GM21619 (cell line): ENCODE measurements at regions not wholly inside any gene's neighbourhood (a gene's known extent, or its start where the extent isn't known, plus 50 kb on each side); places are given as distances from the start of the nearest gene placed in this dataset.
"Not testable (repeated sequence)": the region's sequence is repeated elsewhere in the genome, so short reads cannot be mapped to it uniquely, and the experiment has no call there.

ENCODE experiments used
- ATAC-seq: cut with Tn5 transposase; IDR thresholded peaks from one replicate; pipeline ENCODE4 v1.9.1; 2021; ENCODE audit not compliant: unreplicated experiment

- ATAC-seq = no peak
These were observed 432.7 kb upstream of the ALCAM start for GRCh38 chr3:104933972-104934371.

GRCh38 chr3:104935613-104936012 is 431.1 kb upstream of the ALCAM start:
- ATAC-seq = no peak

DNA sequence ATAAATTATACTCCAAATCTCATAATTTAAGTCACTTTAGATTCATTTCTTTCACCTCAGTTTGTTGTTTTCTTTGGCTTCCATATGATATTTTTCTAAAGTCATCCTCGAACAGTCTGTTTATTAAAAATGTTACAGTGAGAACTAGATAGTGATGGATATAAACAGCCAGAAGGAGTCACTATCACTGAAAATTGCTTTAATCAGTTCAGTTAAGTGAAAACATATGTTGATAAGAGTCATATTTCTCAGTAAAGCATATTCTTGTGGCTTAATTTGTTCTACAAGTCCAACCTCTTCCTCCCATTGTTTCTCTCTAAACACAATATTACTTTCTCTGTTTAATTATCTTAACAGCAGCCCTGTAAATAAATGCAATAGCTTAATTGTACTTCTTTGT is 427.5 kb upstream of the ALCAM start:
- no peak for ATAC-seq

GRCh38 chr3:104941785-104942184 is 424.9 kb upstream of the ALCAM start:
- no peak for ATAC-seq

DNA sequence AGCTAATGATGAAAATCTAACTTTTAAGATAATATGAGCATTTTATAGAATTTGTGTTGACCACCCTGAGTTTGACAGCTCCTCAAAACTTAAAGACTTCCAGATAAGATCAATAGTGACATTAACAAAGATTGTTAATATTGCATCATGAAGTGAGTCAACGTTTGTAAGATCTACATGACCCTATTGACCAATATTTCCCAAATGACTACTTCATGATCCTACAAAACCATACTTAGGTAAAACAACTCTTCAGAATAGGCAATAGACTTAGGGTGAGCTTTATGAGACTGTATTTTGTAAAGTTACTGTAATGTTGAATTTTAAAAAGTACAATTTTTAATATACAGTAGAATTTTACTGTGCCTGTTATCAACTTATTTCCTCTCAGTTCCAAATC is 422.7 kb upstream of the ALCAM start:
- no peak for ATAC-seq

DNA sequence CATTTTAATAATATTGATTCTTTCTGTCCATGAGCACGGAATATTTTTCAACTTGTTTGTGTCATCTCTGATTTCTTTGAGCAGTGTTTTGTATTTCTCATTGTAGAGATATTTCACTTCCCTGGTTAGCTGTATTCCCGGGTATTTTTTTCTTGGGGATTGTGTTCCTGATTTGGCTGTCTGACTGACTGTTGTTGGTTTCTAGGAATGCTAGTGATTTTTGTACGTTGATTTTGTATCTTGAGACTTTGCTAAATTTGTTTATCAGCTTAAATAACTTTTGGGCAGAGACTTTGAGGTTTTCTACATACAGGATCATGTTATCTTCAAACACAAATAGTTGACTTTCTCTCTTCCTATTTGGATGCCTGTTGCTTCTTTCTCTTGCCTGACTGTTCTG is 418.8 kb upstream of the ALCAM start:
- ATAC-seq = no peak

GRCh38 chr3:104949810-104950209 is 416.9 kb upstream of the ALCAM start:
- ATAC-seq = not testable (repeated sequence)

DNA sequence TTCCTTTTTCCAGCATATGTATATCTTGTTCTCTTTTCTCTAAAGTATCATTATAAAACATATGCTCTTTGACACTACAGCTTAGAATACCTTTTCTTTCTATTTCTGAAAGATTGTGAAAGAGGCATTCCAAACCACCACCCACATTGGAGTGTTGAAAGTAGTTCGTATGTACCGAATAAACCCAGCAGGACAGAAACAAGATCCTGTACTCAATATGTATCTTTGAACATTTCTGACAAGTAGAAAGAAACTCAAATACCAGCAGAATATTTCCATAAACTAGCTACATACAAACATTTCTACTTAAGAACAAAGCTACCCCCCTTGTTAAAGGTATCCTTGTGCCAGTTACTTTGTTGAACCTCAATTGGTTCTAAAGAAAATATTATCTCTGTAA is 415.3 kb upstream of the ALCAM start:
- no peak for ATAC-seq

- ATAC-seq = no peak
These were observed 414.4 kb upstream of the ALCAM start for GRCh38 chr3:104952146-104952972.

DNA sequence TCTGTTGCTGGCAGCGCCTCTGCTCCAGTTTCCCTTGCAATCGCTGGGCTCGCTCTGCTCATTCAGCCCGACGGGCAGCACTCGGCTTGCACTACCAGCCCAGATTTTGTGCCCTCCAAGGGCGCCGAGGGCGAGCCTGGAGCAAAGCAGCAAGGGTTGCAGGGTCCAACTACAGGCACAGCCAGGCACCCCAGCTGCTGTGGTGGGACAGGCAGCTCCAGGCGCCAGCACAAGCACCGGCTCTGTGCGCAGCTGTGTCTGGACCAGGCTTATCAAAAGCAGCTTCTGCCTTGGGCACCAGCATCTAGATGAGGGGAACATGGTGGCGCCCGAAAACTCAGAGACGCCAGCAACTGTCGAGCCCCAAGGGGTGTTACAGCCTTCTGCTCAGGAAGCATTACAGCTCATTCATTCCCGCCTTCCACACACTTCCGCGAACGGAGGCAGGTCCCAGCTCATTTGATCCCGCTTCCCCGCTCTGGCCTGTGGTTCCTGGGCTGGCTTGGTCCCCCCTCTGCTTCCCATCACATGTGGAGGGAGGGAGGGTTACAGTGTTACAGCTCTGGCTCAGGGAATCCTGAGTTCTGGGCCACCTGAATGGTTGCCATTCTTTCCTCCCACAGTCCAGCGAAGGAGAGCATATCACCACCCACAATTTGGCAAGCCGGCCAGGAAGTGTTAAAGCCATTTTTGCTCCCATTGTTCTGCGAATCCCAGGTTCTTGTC is 409.9 kb upstream of the ALCAM start:
- no peak for ATAC-seq

- ATAC-seq = no peak
These were observed 406.1 kb upstream of the ALCAM start for GRCh38 chr3:104960579-104960978.

DNA sequence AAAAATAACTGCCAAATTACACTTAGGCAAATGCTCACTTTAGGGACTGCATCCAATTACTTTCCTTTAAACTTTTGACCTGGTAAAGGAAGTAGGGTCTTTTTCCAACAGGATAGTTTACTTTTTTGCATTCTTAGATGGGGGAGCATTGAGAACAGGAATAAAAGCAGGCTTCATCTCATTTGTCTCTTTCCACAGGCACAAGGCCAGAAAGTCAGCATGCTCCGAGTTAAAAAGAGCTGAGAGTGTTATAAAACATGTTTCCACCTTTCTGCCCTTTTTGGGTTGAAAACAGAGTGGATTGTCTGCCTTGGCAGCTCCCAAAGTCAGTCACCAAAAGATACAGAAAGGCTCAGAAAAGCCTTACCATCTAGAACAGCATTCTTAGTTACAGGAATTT is 404.9 kb upstream of the ALCAM start:
- ATAC-seq = no peak

- no peak for ATAC-seq
These were observed 392.4 kb upstream of the ALCAM start for GRCh38 chr3:104974316-104974715.

DNA sequence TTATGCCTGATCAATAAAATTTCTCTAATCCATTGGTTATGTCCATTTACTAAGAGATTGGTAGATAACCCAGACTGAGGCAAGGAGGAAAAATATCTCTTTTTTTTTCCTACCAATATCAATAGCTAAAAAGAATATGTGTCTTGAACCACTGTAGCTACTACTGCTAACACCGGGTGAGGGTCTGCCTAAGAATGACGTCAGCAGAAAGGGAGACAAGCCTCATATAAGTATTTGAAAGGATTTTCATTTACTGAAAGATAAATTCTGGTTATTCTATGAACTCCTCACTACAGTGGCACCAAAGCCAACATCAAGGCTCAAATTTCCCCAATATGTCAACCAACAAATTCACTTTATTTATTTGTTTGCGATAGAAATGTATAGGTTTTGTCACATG is 389.0 kb upstream of the ALCAM start:
- ATAC-seq = no peak

GRCh38 chr3:104982130-104982529 is 384.6 kb upstream of the ALCAM start:
- ATAC-seq = no peak

DNA sequence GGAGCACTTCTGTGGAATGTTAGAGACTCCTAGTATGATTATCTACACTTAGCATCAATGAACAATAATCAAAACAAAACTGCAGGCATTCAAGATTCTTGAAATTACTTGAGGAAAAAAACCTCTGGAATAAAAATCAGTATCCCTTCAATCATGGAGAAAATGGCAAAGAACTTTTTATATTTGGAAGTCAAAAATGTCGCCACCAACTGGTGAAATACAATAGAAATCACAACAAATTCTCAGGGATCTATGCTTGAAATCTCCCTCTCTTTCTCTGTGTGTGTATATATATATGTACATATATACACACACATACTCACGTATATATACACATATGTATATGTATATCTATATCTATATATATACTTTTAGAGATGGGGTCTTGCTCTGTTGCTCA is 378.9 kb upstream of the ALCAM start:
- ATAC-seq = no peak

DNA sequence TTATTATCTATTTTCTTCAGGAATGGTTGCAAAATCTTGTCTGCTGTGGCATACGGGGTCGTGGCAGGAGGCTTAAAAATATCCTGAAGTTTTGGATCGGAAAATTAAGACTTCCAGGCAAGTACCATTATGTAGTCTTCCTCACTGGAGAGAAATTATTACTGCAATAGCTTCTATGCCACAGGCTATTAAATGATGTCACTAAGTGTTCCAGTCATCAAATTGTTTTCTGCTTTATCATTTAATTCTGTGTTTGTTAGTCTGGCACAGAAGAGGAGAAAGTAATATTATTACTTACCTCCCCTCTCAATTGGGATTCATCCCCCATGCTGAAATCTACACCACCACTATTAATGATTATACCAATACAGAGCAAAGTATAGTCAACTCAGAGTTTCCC is 378.2 kb upstream of the ALCAM start:
- no peak for ATAC-seq

DNA sequence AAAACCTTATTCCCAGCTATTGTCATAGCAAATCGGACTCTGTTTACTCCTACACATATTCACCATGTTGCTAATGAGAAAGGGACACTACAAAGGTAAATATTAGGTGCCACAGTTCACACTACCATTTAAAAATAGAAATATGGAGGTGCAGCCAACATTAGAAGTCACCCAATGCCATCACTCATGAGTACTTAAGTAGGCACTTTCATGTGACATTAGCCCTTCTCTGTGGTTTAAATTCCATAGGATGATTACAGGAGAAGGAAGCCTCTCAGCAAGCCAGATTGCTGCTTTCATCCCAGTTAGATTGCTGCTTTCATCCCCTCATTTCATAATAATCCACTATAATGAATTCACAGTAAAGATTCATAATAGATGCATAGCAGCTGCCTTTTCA is 376.8 kb upstream of the ALCAM start:
- no peak for ATAC-seq

GRCh38 chr3:104990758-104991157 is 376.0 kb upstream of the ALCAM start:
- no peak for ATAC-seq

DNA sequence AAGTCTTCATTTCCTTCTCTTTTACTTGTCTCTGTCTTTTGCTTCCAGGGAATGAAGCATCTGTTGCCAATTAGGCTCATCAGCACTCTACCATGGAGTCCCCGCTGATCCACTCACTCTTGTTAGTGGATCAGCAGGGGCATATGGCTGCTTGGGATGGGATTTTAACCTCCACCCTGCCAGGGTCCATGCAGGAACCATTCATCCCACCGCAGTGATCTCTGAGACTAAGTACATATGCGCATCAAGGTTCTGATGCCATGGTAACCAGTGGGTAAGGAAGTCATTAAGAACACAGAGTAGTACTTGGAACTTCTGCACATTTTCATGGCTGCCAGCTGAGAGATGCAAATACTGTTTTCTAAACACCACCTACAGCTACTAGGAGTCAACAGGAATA is 374.0 kb upstream of the ALCAM start:
- no peak for ATAC-seq

GRCh38 chr3:105006164-105006563 is 360.5 kb upstream of the ALCAM start:
- no peak for ATAC-seq

DNA sequence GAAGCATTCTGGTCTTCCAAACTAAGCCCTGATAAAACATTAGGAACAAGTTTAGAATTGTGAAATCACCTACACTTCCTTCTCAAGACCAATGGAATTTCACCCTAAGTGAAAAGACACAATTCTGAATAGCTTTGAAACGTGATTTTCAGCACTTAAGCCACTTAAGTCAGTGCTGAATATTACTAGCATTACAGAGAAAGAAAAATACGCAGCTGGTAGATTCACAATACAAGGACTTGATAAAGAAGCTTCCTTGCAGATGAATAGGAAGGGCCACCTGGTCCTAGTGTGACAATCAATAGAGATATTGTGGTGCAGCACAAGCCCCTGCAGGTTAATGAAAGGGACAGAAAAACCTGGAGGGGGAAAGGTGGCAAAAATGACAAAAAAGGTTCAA is 353.1 kb upstream of the ALCAM start:
- no peak for ATAC-seq

- ATAC-seq = no peak
These were observed 352.1 kb upstream of the ALCAM start for GRCh38 chr3:105014631-105015030.
